Left ventricle myocardium superior (tissue), 1 donor: ENCODE measurements at regions not wholly inside any gene's neighbourhood (a gene's known extent, or its start where the extent isn't known, plus 50 kb on each side); places are given as distances from the start of the nearest gene placed in this dataset.

Source experiments
- ATAC-seq: fragments of 200-7000 bp; cut with Tn5 transposase; one replicate; pipeline ENCODE4 v1.9.1; 2020; ENCODE audit warnings: mild to moderate bottlenecking, moderate library complexity
- DNase-seq: peaks from one replicate; pipeline ENCODE4 v3.0.0-alpha.2; 2020
- intact Hi-C: fragments of 100-400 bp; cut with micrococcal nuclease; formaldehyde crosslinking; loops from one replicate; pipeline ENCODE4 v1.11.0; 2022
- donor health status: DM: no; HTN: yes; CAD: no; lungs with severe emphysema.

DNA sequence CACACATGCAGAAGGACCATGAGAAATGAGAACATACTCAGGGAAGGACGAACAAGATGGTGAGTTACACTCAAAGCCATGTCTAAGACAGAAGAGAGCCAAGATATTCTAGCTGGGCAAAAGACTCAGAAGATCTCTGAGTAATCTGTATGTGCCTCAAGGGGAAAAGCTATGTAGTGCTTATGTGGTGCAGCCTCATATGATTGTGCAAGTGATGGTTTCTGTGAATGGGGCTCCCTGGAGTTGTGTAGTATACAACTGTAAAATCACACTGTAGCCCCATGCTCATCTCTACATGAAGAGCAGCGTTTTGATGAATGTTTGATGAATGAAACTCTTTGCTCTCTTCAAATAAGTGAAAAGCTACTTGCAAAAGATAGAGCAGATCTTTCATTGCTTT is 57.5 kb downstream of the OSR1 start:
- DNase-seq (no peak), ATAC-seq (no peak)
- intact Hi-C loops, result no loop called here

DNA sequence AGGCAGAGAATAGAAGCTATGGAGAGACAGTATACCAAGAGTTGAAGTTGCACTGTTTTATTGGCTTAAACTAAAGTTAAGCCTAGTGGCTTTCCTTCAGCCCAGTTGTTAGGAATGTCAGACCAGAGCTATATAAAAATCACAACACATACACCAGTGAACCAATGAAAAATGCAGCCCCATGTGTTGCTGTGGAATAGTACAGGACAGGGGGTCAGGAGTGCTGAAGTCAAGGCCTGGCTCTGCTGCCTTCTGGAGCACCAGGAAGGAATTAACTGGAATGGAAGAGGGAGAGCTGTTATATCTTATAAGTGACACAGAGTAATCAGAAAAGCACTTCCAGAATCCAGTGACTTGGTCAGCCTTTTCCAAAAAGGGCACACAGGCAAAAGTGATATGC is 58.9 kb downstream of the OSR1 start:
- ATAC-seq (no peak), DNase-seq (no peak)
- intact Hi-C loops, result no loop called here

DNA sequence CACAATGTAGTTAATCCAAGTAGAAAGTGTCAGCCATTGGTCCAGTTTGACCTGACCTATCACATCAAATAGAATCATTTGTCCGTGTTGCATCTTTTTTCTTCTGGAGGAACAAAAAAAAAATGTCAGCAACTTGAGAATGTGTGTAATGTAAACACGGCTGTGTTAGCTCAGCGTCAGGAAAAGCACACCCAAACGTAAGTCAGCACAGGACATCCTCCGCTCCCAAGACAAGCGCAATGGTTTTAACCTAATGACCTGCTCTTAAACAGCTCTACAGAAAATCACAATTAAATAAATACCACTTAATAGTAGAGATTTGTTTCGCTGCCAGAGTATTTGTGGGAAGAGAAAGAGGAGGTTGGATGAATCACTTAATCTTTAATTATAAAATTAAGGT is 59.4 kb downstream of the OSR1 start:
- intact Hi-C loops, result no loop called here
- ATAC-seq (no peak), DNase-seq (no peak)

DNA sequence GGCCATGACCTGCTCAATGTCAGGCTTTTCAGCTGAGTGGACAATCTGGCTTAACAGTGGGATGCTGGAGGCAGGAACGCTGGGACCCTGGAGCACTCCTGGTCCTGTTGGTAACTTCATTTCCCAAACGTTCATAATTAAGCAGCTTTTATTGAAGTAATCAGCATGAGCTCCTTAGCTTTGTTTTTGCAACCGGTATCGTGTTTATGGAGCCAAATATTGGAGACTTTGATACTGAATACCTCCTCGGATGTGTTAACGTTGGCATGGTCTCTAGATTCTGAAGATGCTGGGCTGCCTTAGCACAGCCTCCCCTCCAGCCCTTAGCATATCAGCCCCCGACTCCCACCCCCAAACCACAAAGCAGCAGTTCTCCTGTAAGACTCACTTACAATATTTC is 60.7 kb downstream of the OSR1 start:
- ATAC-seq, result no peak

DNA sequence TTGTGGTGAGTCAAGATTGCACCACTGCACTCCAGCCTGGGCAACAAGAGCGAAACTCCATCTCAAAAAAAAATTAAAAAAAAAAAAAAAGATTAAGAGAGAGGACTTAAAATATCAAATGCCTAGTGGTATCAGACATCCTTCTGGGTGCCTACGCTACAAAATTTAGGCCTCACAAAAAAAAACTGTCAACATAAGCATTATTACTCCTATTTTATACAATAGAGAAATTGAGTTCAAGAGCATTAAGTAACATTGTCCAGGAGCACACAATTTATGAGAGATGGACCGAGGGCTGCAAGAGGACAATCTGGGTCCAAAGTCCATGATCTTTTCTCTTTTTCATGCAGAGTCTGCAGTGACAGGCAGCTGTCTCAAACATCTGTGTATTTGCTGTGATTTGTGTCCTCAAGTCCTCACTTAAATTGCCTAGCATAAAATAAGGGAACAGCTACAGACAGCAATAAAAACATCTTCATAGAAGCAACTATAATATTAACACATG is 62.4 kb downstream of the OSR1 start:
- ATAC-seq (no peak), DNase-seq (no peak)
- intact Hi-C loops, result no loop called here

More for the DNA sequence above, 60.7 kb downstream of the OSR1 start:
- no peak for DNase-seq
- intact Hi-C loops, result no loop called here

DNA sequence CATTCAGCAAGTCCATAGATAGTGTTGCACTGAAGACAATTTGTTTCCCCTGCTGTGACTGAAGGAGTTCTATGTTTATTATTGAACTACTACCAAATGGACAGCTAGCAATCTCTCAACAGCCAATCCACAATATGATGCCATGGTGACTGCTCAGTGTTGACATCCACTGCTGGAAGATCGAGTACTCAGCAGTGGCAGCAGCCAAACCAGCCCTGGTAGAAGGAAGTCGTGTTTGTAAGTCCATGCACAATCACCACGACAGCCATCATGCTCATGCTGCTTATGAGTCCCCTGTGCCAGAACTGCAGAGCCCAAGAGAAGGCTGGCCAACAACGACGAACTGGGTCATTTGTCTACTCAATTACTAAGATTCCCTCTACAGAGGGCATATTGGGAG is 66.4 kb downstream of the OSR1 start:
- intact Hi-C loops, result no loop called here
- ATAC-seq (peak; percentile 84), DNase-seq (peak; percentile 31)

DNA sequence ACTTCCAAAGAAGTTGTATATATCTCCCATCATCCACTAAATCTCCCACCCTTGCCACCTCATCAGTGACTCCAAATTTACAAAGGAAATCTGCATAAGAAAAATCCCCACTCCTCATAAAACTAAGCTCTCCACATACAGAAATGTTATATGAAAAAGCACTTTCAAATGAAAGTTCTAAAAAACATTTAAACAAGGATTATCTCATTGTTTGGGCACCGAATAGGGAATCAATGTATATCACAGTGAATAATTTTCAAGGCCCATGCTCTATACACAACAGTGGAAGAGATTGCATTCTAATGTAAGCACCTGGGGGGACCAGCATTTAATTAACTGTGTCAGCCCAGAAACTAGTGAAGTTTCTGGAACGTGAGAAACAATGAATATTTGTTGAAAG is 70.1 kb downstream of the OSR1 start:
- ATAC-seq (no peak), DNase-seq (no peak)
- intact Hi-C loops, result no loop called here

DNA sequence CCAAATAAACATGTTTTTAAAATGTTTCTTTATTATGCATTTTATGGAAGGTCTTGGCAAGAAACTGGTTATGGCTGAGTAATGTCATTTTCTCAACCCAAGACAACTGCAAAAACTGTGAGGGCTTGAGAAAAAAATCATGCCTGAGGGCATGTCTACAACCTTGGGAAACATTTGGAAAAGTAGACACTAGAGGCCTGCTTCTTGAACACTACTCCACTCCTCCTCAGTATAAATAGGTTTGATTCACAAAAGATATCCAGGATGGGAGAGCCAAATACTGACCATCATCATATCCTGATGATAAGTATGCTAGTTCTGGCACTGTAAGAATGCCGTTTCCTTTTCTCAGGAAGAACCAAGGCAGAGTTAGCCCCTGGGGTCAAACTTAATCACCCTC is 71.1 kb downstream of the OSR1 start:
- DNase-seq (no peak), ATAC-seq (no peak)
- intact Hi-C loops, result no loop called here

DNA sequence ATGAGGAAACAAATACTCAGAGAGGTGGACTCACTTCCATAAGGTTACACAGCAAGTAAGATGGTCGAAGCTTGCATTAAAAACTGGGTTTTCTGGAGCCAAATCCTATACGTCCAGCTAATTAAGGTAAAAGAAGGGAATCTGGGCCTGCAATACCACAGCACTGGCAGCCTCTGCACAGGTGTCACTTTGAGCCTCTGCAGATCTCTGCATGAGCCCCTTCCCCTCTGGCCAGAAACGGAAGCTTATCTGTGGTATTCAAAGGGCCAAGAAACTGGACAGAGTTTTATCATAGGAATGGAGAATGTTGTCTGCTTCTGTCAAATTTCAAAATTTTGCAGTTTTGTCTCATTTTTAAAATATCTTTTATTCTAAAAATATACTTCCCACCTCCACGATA is 76.1 kb downstream of the OSR1 start:
- DNase-seq, result no peak
- intact Hi-C loops, result no loop called here
- no peak for ATAC-seq

DNA sequence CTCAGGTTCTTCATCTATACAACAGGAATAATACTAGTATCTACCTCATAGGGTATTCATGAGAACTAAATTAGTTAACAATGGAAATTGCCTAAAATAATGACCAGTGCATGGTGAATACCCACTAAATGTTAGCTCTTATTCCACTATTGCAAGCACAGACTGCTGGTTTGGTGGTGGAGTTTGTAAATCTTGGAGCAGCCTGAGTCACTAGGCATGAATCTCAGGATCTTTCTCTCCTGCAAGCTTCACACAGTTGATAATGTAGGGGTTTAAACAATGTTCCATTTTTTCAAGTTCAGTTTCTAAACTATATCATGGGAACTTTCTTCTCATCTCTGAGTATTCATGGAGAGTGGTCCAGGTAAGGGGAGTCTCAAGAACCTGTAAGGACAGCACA is 84.0 kb downstream of the OSR1 start:
- DNase-seq (no peak), ATAC-seq (no peak)
- intact Hi-C loops, result no loop called here

DNA sequence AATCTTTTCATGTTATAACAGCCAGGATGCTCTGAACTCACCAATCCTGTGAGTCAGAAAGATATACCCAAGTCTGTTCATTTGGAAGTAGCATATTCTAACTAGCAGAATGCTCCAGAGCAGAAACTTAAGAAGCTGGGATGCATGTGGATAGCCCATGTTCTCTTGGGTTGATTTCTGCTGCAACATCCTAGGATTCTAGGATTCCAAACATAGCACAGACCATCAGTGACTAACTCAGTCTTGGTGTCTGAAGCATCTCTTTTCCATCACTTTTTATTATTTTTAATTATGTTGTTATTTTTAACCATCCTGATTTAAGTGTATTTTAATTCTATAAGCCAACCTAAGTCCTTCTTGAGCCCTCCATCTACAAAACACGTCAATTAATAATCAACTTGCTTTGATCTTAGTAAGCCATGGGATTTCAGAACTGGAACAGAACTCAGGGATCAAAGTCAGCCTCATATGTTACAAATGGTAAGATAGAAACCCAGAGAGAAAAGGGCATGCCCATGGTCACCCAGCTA is 85.4 kb downstream of the OSR1 start:
- no peak for ATAC-seq
- intact Hi-C loops, result no loop called here
- no peak for DNase-seq

DNA sequence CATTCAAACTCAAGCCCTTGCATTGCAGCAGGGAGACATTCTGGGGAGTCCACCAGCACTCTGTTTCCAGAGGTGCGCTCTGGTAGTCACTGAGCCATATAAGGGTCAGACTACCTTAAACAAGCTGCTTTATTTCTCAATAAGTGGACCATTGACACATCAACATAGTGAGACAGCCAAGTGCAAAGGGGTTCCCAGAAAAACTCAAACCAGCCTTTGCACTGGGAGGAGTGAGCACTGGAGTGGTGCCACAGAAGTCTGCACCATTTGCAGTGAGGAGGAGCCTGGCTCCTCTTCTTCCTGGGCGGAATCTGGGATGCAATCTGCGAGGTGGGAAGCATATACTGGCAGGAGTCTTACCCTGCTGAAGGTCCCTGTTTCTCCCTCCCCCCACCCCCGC is 86.4 kb downstream of the OSR1 start:
- intact Hi-C loops, result no loop called here
- ATAC-seq (no peak), DNase-seq (no peak)

DNA sequence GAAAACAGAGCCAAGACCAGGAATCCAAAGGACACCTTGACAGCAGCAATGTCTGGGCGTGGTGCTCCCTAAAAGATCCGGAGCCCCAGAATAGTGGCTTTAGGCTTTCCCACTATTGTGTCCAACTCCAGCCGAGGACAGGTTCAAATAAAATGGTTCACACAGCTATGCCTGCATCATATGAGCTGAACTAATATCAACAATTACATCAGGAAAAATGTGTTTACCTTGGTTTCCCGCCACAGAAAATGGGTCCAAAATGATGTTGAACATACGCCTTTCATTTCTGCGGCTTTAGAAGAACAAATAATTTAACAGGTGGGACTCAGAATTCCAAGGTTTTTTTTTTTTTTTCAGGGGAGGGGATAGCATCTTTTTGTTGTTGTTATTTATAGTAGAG is 93.6 kb downstream of the OSR1 start:
- no peak for ATAC-seq
- intact Hi-C loops, result no loop called here
- no peak for DNase-seq

DNA sequence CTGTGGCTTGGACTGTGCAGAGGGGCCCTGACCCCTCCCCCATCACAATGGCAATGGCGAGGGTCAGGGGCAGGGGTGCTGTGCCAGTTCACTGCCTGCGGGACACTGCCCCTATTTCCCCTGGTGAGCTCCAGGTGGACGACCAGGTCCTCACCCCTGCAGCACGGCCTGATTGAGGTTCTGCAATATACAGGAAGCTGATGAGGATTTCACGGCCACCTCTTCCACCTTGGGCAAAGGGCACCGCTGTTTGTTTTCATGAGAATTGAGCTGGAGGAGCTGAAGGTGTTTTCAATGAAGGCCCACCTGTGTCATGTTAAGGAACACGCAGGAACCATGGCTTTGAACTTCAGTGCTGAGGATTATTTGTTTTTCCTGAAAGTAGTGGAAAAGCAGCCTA is 96.3 kb downstream of the OSR1 start:
- no peak for ATAC-seq
- no peak for DNase-seq
- intact Hi-C loops, result no loop called here

DNA sequence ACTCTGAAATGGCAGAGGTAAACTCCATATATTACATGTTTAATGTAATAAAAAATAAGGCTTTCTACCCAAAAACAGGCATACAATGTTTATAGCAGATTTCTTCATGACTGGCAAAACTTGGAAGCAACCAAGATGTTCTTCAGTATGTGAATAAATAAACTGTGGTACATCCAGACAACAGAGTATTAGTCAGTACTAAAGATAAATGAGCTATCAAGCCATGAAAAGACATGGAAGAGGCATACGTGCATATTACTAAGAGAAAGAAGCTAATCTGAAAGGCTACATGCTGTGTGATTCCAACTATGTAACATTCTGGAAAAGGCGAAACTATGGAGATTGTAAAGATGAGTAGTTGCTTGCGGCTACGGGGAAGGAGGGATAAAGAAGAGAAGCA is 97.4 kb downstream of the OSR1 start:
- intact Hi-C loops, result no loop called here
- no peak for DNase-seq
- ATAC-seq, result no peak

DNA sequence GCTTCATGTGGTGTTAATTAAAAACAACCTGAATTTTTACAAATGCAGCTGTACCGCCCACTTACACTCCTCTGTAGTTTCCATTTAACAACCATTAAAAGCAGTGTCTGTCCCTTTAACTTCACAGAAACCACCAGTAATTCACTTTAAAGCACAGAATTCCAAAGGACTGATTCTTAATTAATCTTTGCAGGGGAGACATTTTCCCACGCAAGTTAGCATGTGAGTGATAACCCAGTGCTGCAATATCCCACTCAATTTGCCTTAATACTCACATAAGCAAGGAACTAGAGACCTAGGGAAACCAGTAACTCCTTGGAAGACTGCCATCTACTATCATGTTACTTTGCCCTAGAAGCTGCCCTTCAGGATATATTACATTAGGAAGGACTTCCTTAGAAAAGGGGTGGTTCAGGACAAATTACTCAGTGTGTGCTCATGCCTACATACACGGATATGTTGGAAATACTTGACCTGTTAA is 102.3 kb downstream of the OSR1 start:
- ATAC-seq (no peak), DNase-seq (no peak)
- intact Hi-C loops, result no loop called here

DNA sequence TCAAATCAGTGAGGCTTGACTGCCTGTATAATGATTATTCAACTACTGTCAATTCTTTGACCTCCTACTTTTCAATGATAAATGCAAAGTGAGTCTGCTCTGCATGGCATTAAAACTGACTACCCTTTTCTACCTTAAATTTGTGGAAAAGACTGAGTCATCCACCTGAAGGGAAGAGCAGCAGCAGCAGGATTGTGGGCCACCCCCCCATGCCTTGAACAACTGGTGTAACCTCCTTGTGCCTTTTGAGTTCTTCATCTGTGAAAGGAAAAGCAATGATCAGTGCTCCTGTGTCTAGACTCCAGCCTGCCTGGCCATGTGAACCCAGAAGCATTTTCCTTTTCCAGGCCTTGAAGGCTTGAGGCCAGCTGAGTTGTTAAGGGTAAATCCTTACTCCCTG is 102.9 kb downstream of the OSR1 start:
- DNase-seq (no peak), ATAC-seq (no peak)
- intact Hi-C loops, result no loop called here

DNA sequence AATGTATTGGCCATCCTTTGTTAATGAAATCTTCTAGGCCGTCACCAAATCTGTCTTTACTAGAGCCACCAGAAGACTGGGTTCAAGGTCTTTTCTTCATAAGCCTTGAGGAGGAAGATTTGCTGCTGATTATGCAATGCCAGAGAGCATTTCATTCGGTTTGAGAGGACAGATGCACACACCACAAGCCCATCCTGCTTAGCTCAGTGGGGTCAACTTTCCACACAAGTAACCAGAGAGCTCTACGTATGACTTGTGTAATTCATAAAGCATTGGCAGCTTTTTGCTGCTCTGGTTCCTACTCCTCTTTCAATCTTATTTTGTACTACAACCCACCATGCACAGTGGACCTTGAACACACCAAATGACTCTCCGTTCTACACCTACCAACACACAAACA is 106.9 kb downstream of the OSR1 start:
- DNase-seq (no peak), ATAC-seq (no peak)
- intact Hi-C loops, result no loop called here

DNA sequence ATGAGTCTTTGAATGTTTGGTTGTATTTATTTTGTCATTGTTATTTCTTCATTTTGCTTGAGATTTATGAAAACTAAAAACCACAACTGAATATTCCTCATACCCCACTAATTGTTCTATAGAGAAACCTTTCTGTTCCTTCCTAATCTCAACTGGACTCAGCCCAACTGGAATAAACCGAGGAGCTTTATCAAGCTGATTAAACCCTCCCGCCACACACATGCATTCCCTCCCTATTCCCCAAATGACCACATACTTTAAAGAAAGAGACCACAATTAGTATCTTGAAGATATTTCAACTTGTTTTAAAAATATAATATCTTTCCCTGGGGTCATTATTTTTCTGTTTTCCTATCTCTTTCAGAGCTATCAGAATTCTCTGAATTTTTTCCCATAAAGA is 107.5 kb downstream of the OSR1 start:
- intact Hi-C loops, result no loop called here
- no peak for ATAC-seq

DNA sequence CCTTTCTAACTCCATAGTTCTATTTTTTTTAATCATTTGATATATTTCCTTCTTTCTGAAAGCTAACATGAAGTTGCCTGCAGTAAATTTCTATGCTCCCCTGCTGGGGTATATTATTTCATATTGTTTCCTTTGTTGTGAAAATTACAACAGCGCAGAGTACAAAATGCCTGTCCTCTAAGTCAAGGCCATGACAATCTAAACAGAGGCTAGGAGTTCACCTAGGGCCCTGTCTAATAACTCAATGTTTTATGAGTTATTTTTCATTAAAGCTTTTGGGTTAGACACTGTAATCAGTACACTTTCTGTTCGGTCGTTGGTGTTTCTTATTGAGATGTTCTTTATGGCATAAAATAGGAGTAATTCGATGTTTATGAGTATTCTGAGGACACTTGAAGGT is 111.2 kb downstream of the OSR1 start:
- ATAC-seq (no peak), DNase-seq (no peak)
- intact Hi-C loops, result no loop called here

More for the DNA sequence above, 107.5 kb downstream of the OSR1 start:
- no peak for DNase-seq

DNA sequence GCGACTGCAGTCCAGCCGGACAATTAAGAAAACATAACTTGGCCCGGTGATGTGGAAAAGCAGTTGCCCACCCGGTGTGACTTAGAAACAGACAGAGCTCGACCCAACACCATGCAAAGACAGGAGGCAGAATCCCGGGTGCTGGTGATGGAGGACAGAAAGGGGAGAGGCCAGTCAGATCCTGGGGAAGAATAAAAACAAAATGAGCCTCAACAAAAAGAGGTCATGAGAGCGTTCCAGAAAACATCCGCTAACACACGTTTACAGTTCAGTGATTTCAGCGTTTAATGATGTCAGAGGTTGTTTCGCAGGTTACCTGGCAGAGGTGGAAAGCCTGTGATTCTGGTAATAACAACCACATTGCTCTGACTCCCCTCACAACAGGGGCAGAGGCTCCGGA is 111.9 kb downstream of the OSR1 start:
- DNase-seq, result no peak
- ATAC-seq, result no peak
- intact Hi-C loops, result no loop called here
